Endodermal cell (in vitro differentiated cells): ENCODE measurements at regions not wholly inside any gene's neighbourhood (a gene's known extent, or its start where the extent isn't known, plus 50 kb on each side); places are given as distances from the start of the nearest gene placed in this dataset.

Source experiments
- DNase-seq: peaks from one replicate; pipeline ENCODE4 v3.0.0-alpha.2; 2017
- H3K27ac ChIP-seq: 2 replicates; pipeline ENCODE4 v1.5.1; 2013; ENCODE audit warnings: mild to moderate bottlenecking, low read depth, low read length, moderate library complexity
- H3K27me3 ChIP-seq: 2 replicates; pipeline ENCODE4 v1.6.1; 2013; ENCODE audit warnings: mild to moderate bottlenecking, low read length, moderate library complexity; ENCODE audit not compliant: insufficient read depth, control insufficient read depth, poor library complexity, severe bottlenecking
- H3K36me3 ChIP-seq: 2 replicates; pipeline ENCODE4 v1.7.0; 2013; ENCODE audit warnings: mild to moderate bottlenecking, low read length, moderate library complexity; ENCODE audit not compliant: control insufficient read depth, insufficient read depth
- H3K4me1 ChIP-seq: one replicate; pipeline ENCODE4 v1.7.0; 2013; ENCODE audit warnings: low read length; ENCODE audit not compliant: control insufficient read depth, insufficient read depth
- H3K4me3 ChIP-seq: 2 replicates; pipeline ENCODE4 v1.5.1; 2013; ENCODE audit warnings: mild to moderate bottlenecking, low read length, moderate library complexity
- H3K9ac ChIP-seq: 2 replicates; pipeline ENCODE4 v1.6.1; 2013; ENCODE audit warnings: mild to moderate bottlenecking, low read length, moderate library complexity; ENCODE audit not compliant: poor library complexity, severe bottlenecking; ENCODE audit errors: extremely low read depth
- H3K9me3 ChIP-seq: 2 replicates; pipeline ENCODE4 v1.6.1; 2013; ENCODE audit warnings: mild to moderate bottlenecking, low read length, moderate library complexity; ENCODE audit not compliant: control insufficient read depth
- H3K27ac Mint-ChIP-seq: 2 replicates; pipeline ENCODE4 v1.8.0; 2020; ENCODE audit warnings: mixed read lengths
- H3K27me3 Mint-ChIP-seq: 2 replicates; pipeline ENCODE4 v1.8.0; 2021; ENCODE audit warnings: mild to moderate bottlenecking, mixed read lengths; ENCODE audit not compliant: insufficient read depth
- H3K36me3 Mint-ChIP-seq: 2 replicates; pipeline ENCODE4 v1.8.0; 2020; ENCODE audit warnings: low read depth, mixed read lengths
- H3K4me1 Mint-ChIP-seq: 2 replicates; pipeline ENCODE4 v1.8.0; 2020; ENCODE audit warnings: mixed read lengths
- H3K4me3 Mint-ChIP-seq: 2 replicates; pipeline ENCODE4 v1.8.0; 2020; ENCODE audit warnings: mild to moderate bottlenecking, moderate library complexity, mixed read lengths
- H3K9me3 Mint-ChIP-seq: 2 replicates; pipeline ENCODE4 v1.8.0; 2020; ENCODE audit warnings: mild to moderate bottlenecking, mixed read lengths
- WGBS, 2 experiments: methylation state at CpG; one replicate each; pipeline versions ENCODE4 v1.1.5 to v1.1.7; 2013; ENCODE audit warnings: missing lambda C conversion rate in 2 of 2, mixed read lengths in 1 of 2; ENCODE audit not compliant: insufficient coverage in 1 of 2, insufficient read length in 1 of 2; 5-methylcytosine and 5-hydroxymethylcytosine counted together
- TF ChIP-seq, protein P1 (sequence below): fragments of 200-600 bp; sonication (generic); conservative IDR thresholded peaks from 2 replicates; pipeline ENCODE4 v1.5.0; 2021; ENCODE audit warnings: antibody characterized with exemption, mild to moderate bottlenecking

DNA sequence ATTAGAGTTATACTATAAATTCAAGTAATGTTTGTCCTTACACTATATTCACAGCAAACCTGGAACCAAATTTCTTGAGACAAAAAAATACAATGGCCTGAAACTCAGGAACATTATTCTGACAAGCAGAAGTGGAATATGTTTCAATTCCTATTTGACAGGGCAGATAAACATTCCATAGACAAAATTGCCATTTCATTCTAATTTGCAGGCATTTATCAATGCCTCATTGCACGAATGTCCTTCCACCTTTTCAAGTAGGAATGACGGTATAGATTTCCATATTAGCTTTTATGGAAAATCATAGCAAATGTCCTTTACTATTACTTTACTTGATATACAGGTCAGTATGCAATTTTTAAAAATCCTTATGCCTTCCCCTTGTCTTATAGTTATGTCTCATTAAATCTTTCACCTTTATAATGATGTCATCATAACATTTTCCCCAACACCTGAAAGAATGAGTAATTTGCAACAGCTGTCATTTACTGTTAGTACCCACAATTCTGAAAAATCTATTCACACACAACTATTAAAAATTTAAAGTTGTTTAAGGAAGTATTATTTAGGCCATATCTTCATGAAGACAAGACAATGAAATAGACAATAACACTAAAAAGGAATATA lies 299.7 kb upstream of the SEMA3C start:
- Mint-ChIP-seq H3K4me3 (no peak overlapping the region), H3K4me1 (peaks cover 3% of the 10 kb centered on the region), H3K27ac (no peak overlapping the region), H3K27me3 (no peaks in the 10 kb centered on the region), H3K36me3 (no peaks in the 10 kb centered on the region), H3K9me3 (peaks cover 18% of the 10 kb centered on the region)
- Histone ChIP-seq H3K9me3 (peaks cover 11% of the 10 kb centered on the region), H3K27ac (no peak overlapping the region), H3K27me3 (no peaks in the 10 kb centered on the region), H3K36me3 (no peaks in the 10 kb centered on the region), H3K4me3 (no peak overlapping the region), H3K9ac (no peak overlapping the region), H3K4me1 (no peaks in the 10 kb centered on the region)
- DNase-seq, result no peak
- TF ChIP-seq, protein P1, sequence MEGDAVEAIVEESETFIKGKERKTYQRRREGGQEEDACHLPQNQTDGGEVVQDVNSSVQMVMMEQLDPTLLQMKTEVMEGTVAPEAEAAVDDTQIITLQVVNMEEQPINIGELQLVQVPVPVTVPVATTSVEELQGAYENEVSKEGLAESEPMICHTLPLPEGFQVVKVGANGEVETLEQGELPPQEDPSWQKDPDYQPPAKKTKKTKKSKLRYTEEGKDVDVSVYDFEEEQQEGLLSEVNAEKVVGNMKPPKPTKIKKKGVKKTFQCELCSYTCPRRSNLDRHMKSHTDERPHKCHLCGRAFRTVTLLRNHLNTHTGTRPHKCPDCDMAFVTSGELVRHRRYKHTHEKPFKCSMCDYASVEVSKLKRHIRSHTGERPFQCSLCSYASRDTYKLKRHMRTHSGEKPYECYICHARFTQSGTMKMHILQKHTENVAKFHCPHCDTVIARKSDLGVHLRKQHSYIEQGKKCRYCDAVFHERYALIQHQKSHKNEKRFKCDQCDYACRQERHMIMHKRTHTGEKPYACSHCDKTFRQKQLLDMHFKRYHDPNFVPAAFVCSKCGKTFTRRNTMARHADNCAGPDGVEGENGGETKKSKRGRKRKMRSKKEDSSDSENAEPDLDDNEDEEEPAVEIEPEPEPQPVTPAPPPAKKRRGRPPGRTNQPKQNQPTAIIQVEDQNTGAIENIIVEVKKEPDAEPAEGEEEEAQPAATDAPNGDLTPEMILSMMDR, result no peak
- 87% methylated on average over 2 of the region's 2 CpGs; no CpG with 5 or more reads in 1 of the 2 experiments for WGBS, 2 experiments

DNA sequence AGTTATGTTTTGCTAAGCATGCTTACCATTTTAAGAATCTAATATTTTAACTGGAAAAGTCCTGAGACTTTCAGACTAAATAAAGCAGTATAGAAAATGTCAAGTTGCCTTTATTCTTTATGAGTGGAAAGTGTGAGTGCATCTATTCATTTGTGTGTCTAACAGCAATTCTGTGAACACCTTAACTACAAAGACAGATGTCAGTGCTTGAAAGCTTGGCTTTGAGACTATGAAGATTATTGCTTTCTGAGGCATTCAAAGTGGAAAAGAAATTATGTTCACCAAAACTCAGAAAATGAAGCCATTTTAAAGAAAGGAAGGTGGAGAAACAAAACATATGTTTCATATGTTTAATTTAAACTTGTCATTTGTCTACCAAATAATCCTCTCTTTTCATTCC lies 294.5 kb upstream of the SEMA3C start:
- Mint-ChIP-seq H3K36me3 (no peaks in the 10 kb centered on the region), H3K4me3 (no peak overlapping the region), H3K9me3 (no peaks in the 10 kb centered on the region)

DNA sequence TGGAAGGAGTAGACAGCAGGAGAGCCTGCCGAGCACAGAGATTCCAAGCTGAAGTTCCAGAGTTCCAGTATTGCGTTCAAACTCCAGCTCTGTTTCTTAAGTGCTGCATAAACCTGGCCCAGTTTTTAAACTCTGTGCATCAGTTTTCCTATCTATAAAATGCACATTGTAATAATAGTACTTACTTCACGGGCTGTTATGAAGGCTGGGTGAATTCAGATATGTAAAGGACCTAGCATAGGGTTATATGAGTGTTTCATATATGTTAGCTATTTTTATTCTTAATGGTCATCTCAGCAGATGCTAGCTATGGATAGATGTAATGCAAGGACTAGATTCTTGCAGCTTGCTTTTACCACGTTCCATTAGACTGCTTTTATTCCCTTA lies 293.1 kb upstream of the SEMA3C start:
- H3K27me3 Mint-ChIP-seq, result no peaks in the 10 kb centered on the region
- peaks cover 15% of the 10 kb centered on the region for H3K4me1 Mint-ChIP-seq
- DNase-seq, result no peak
- Histone ChIP-seq H3K4me1 (peaks cover 2% of the 10 kb centered on the region), H3K9ac (no peak overlapping the region), H3K4me3 (no peak overlapping the region), H3K36me3 (no peaks in the 10 kb centered on the region), H3K27me3 (no peaks in the 10 kb centered on the region), H3K9me3 (no peaks in the 10 kb centered on the region), H3K27ac (no peak overlapping the region)
- TF ChIP-seq, protein P1, result no peak
- no peak overlapping the region for H3K4me3 Mint-ChIP-seq
- H3K9me3 Mint-ChIP-seq, result no peaks in the 10 kb centered on the region
- no peaks in the 10 kb centered on the region for H3K36me3 Mint-ChIP-seq
- WGBS, 2 experiments, result 94 to 100% methylated on average over 1 to 4 of the region's 4 CpGs
- no peak overlapping the region for H3K27ac Mint-ChIP-seq

More for the DNA sequence above, 294.5 kb upstream of the SEMA3C start:
- Histone ChIP-seq H3K9me3 (no peaks in the 10 kb centered on the region), H3K36me3 (no peaks in the 10 kb centered on the region), H3K9ac (no peak overlapping the region), H3K27ac (no peak overlapping the region), H3K27me3 (no peaks in the 10 kb centered on the region), H3K4me1 (peaks cover 2% of the 10 kb centered on the region), H3K4me3 (no peak overlapping the region)
- Mint-ChIP-seq H3K27ac (no peak overlapping the region), H3K27me3 (no peaks in the 10 kb centered on the region), H3K4me1 (peaks cover 9% of the 10 kb centered on the region)
- TF ChIP-seq, protein P1, result no peak
- no peak for DNase-seq
